Mesendoderm (in vitro differentiated cells): ENCODE measurements at regions not wholly inside any gene's neighbourhood (a gene's known extent, or its start where the extent isn't known, plus 50 kb on each side); places are given as distances from the start of the nearest gene placed in this dataset.

Experiments used
- DNase-seq: peaks from one replicate; pipeline ENCODE4 v3.0.0; 2013
- H2AK5ac ChIP-seq: 2 replicates; pipeline ENCODE4 v1.6.1; 2013; ENCODE audit warnings: low read length, inconsistent platforms
- H2BK120ac ChIP-seq: 2 replicates; pipeline ENCODE4 v1.6.1; 2013; ENCODE audit warnings: low read depth, mild to moderate bottlenecking, low read length, moderate library complexity, mixed read lengths
- H2BK15ac ChIP-seq: replicated peaks from 2 replicates; pipeline ENCODE4 v1.6.1; 2013; ENCODE audit warnings: low read depth, mild to moderate bottlenecking, moderate library complexity
- H2BK5ac ChIP-seq: 2 replicates; pipeline ENCODE4 v1.6.1; 2013; ENCODE audit warnings: low read length, inconsistent platforms
- H3K18ac ChIP-seq: 2 replicates; pipeline ENCODE4 v1.6.1; 2013; ENCODE audit warnings: mild to moderate bottlenecking, low read length, mixed read lengths
- H3K23ac ChIP-seq: one replicate; pipeline ENCODE4 v1.6.1; 2013; ENCODE audit warnings: low read length
- H3K27ac ChIP-seq: 2 replicates; pipeline ENCODE4 v1.5.1; 2013; ENCODE audit warnings: low read depth, mild to moderate bottlenecking, inconsistent platforms, low read length, moderate library complexity
- H3K27me3 ChIP-seq: 2 replicates; pipeline ENCODE4 v1.6.1; 2013; ENCODE audit warnings: low read length, control low read depth, mild to moderate bottlenecking, inconsistent platforms; ENCODE audit not compliant: insufficient read depth, poor library complexity
- H3K36me3 ChIP-seq: 2 replicates; pipeline ENCODE4 v1.6.1; 2013; ENCODE audit warnings: low read length, inconsistent platforms; ENCODE audit not compliant: control insufficient read depth, insufficient read depth
- H3K4ac ChIP-seq: one replicate; pipeline ENCODE4 v1.6.1; 2013; ENCODE audit warnings: low read depth, mild to moderate bottlenecking, low read length, moderate library complexity
- H3K4me1 ChIP-seq: 2 replicates; pipeline ENCODE4 v1.6.1; 2013; ENCODE audit warnings: low read depth, low read length, inconsistent platforms; ENCODE audit not compliant: control insufficient read depth
- H3K4me2 ChIP-seq: 2 replicates; pipeline ENCODE4 v1.6.1; 2013; ENCODE audit warnings: low read length
- H3K4me3 ChIP-seq: 2 replicates; pipeline ENCODE4 v1.5.1; 2013; ENCODE audit warnings: mild to moderate bottlenecking, low read length
- H3K56ac ChIP-seq: one replicate; pipeline ENCODE4 v1.6.1; 2013; ENCODE audit warnings: low read length
- H3K79me1 ChIP-seq: 2 replicates; pipeline ENCODE4 v1.6.1; 2013; ENCODE audit warnings: low read length, inconsistent platforms
- H3K79me2 ChIP-seq: 2 replicates; pipeline ENCODE4 v1.6.1; 2013; ENCODE audit warnings: mild to moderate bottlenecking, low read length; ENCODE audit not compliant: control insufficient read depth, insufficient read depth
- H3K9ac ChIP-seq: 2 replicates; pipeline ENCODE4 v1.6.1; 2013; ENCODE audit warnings: low read length, inconsistent platforms
- H4K5ac ChIP-seq: one replicate; pipeline ENCODE4 v1.6.1; 2013; ENCODE audit warnings: low read length
- H4K8ac ChIP-seq: one replicate; pipeline ENCODE4 v1.6.1; 2013; ENCODE audit warnings: low read depth, mild to moderate bottlenecking, control low read depth, low read length, moderate library complexity
- WGBS: extraction: QIAGEN DNeasy Blood & Tissue Kit; methylation state at CpG from one replicate; pipeline ENCODE4 v1.1.7; 2013; ENCODE audit warnings: low lambda C conversion rate, missing lambda C conversion rate; ENCODE audit not compliant: insufficient coverage; ENCODE audit errors: extremely low coverage; 5-methylcytosine and 5-hydroxymethylcytosine counted together

GRCh38 chr4:187575706-187576105 is 419.9 kb upstream of the ZFP42 start:
- no peak overlapping the region for H3K4me3 ChIP-seq
- no peak overlapping the region for H2BK15ac ChIP-seq
- no peak overlapping the region for H3K4me2 ChIP-seq
- no peak overlapping the region for H3K4ac ChIP-seq
- H2AK5ac ChIP-seq = no peak overlapping the region
- H3K36me3 ChIP-seq = no peaks in the 10 kb centered on the region
- no peak overlapping the region for H3K56ac ChIP-seq
- H2BK120ac ChIP-seq = no peak overlapping the region
- H2BK5ac ChIP-seq = no peak overlapping the region
- H3K4me1 ChIP-seq = no peaks in the 10 kb centered on the region
- H3K23ac ChIP-seq = no peak overlapping the region
- no peak overlapping the region for H3K27ac ChIP-seq
- WGBS = no CpG with 5 or more reads among the region's 2 CpGs
- H4K8ac ChIP-seq = no peak overlapping the region
- H3K79me2 ChIP-seq = no peaks in the 10 kb centered on the region
- no peak for DNase-seq
- H3K79me1 ChIP-seq = no peaks in the 10 kb centered on the region
- H3K18ac ChIP-seq = no peak overlapping the region
- no peak overlapping the region for H4K5ac ChIP-seq
- no peak overlapping the region for H3K9ac ChIP-seq
- no peaks in the 10 kb centered on the region for H3K27me3 ChIP-seq

GRCh38 chr4:187576751-187577150 is 418.8 kb upstream of the ZFP42 start:
- DNase-seq = no peak
- Histone ChIP-seq H2BK5ac (no peak overlapping the region), H2AK5ac (no peak overlapping the region), H3K27me3 (no peaks in the 10 kb centered on the region), H3K18ac (no peak overlapping the region), H3K4ac (no peak overlapping the region), H3K4me2 (no peak overlapping the region), H3K23ac (no peak overlapping the region), H4K5ac (no peak overlapping the region), H3K9ac (no peak overlapping the region), H3K36me3 (no peaks in the 10 kb centered on the region), H3K79me2 (no peaks in the 10 kb centered on the region), H3K27ac (no peak overlapping the region), H3K4me3 (no peak overlapping the region), H2BK15ac (no peak overlapping the region), H3K79me1 (no peaks in the 10 kb centered on the region), H4K8ac (no peak overlapping the region), H2BK120ac (no peak overlapping the region), H3K56ac (no peak overlapping the region), H3K4me1 (no peaks in the 10 kb centered on the region)

- Histone ChIP-seq H3K4me1 (no peaks in the 10 kb centered on the region), H3K4ac (no peak overlapping the region), H3K18ac (no peak overlapping the region), H3K27me3 (no peaks in the 10 kb centered on the region), H3K27ac (no peak overlapping the region), H3K4me2 (no peak overlapping the region), H2BK120ac (no peak overlapping the region), H2BK5ac (no peak overlapping the region), H3K79me2 (no peaks in the 10 kb centered on the region), H3K4me3 (no peak overlapping the region), H2BK15ac (no peak overlapping the region), H3K79me1 (no peaks in the 10 kb centered on the region), H3K56ac (no peak overlapping the region), H4K8ac (no peak overlapping the region), H3K36me3 (no peaks in the 10 kb centered on the region), H2AK5ac (no peak overlapping the region), H3K9ac (no peak overlapping the region), H4K5ac (no peak overlapping the region), H3K23ac (no peak overlapping the region)
- DNase-seq = no peak
- WGBS = no CpG with 5 or more reads among the region's 6 CpGs
These were observed 417.6 kb upstream of the ZFP42 start for GRCh38 chr4:187577941-187578480.

- Histone ChIP-seq H3K4me2 (no peak overlapping the region), H4K8ac (no peak overlapping the region), H2AK5ac (no peak overlapping the region), H3K56ac (no peak overlapping the region), H3K9ac (no peak overlapping the region), H3K4me1 (no peaks in the 10 kb centered on the region), H3K27ac (no peak overlapping the region), H3K23ac (no peak overlapping the region), H3K36me3 (no peaks in the 10 kb centered on the region), H3K79me2 (no peaks in the 10 kb centered on the region), H4K5ac (no peak overlapping the region), H3K4ac (no peak overlapping the region), H3K79me1 (no peaks in the 10 kb centered on the region), H2BK120ac (no peak overlapping the region), H2BK5ac (no peak overlapping the region), H3K18ac (no peak overlapping the region), H2BK15ac (no peak overlapping the region), H3K27me3 (no peaks in the 10 kb centered on the region), H3K4me3 (no peak overlapping the region)
- DNase-seq = no peak
- WGBS = no CpG with 5 or more reads among the region's 7 CpGs
These were observed 408.7 kb upstream of the ZFP42 start for GRCh38 chr4:187586892-187587291.

DNA sequence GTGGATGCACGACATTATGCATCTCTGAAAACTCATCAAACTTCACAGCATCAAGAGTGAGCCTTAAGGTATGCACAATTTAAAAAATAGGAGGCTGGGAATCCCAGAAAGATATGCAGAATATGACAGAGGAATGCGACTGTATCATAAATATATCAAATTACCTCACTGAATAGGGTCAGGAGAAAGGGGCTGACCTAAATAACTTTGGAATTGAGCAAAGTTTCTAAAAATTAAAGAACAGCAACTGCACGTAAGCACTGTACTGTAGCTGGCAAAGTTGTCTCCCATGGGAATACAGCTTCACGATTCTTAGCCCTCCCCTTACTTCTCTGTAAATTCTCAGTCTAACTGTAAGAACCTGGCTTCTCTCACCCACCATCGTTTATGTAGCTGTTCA is 397.4 kb upstream of the ZFP42 start:
- no peak overlapping the region for H2BK120ac ChIP-seq
- no CpG with 5 or more reads among the region's 5 CpGs for WGBS

GRCh38 chr4:187602339-187603092 is 393.1 kb upstream of the ZFP42 start:
- no peaks in the 10 kb centered on the region for H3K27me3 ChIP-seq
- no peak overlapping the region for H3K18ac ChIP-seq
- no peaks in the 10 kb centered on the region for H3K79me2 ChIP-seq
- H2BK15ac ChIP-seq = no peak overlapping the region
- H3K4me1 ChIP-seq = no peaks in the 10 kb centered on the region
- no peak overlapping the region for H3K23ac ChIP-seq
- H3K4ac ChIP-seq = no peak overlapping the region
- H3K79me1 ChIP-seq = no peaks in the 10 kb centered on the region
- no peak for DNase-seq
- no peak overlapping the region for H2AK5ac ChIP-seq
- no peak overlapping the region for H2BK5ac ChIP-seq
- H3K27ac ChIP-seq = no peak overlapping the region
- WGBS = no CpG with 5 or more reads among the region's 11 CpGs
- H3K9ac ChIP-seq = no peak overlapping the region
- no peaks in the 10 kb centered on the region for H3K36me3 ChIP-seq
- no peak overlapping the region for H2BK120ac ChIP-seq
- H4K8ac ChIP-seq = no peak overlapping the region
- no peak overlapping the region for H4K5ac ChIP-seq
- no peak overlapping the region for H3K4me3 ChIP-seq
- H3K56ac ChIP-seq = no peak overlapping the region
- H3K4me2 ChIP-seq = no peak overlapping the region

More for the DNA sequence above, 397.4 kb upstream of the ZFP42 start:
- Histone ChIP-seq H3K4me3 (no peak overlapping the region), H4K5ac (no peak overlapping the region), H2BK5ac (no peak overlapping the region), H3K4ac (no peak overlapping the region), H2AK5ac (no peak overlapping the region), H3K18ac (no peak overlapping the region), H3K79me2 (no peaks in the 10 kb centered on the region), H3K36me3 (no peaks in the 10 kb centered on the region), H2BK15ac (no peak overlapping the region), H4K8ac (no peak overlapping the region), H3K27me3 (no peaks in the 10 kb centered on the region), H3K23ac (no peak overlapping the region), H3K56ac (no peak overlapping the region), H3K9ac (no peak overlapping the region), H3K4me2 (no peak overlapping the region), H3K27ac (no peak overlapping the region), H3K4me1 (no peaks in the 10 kb centered on the region), H3K79me1 (no peaks in the 10 kb centered on the region)
- DNase-seq = no peak
